GM23248 (cell line): ENCODE measurements at regions not wholly inside any gene's neighbourhood (a gene's known extent, or its start where the extent isn't known, plus 50 kb on each side); places are given as distances from the start of the nearest gene placed in this dataset.

ENCODE experiments used
- DNase-seq: peaks from one replicate; pipeline ENCODE4 v3.0.0-alpha.2; 2015
- H2AFZ ChIP-seq: fragments of 200-600 bp; sonication (generic); 2 replicates; pipeline ENCODE4 v1.6.1; 2016; ENCODE audit warnings: antibody characterized with exemption
- H3F3A ChIP-seq: fragments of 200-600 bp; sonication (generic); 2 replicates; pipeline ENCODE4 v1.6.1; 2016; ENCODE audit warnings: mild to moderate bottlenecking, antibody characterized with exemption, mixed run types; ENCODE audit not compliant: insufficient read depth
- H3K27ac ChIP-seq: fragments of 200-600 bp; sonication (generic); 2 replicates; pipeline ENCODE4 v1.5.1; 2016; ENCODE audit warnings: mild to moderate bottlenecking
- H3K27me3 ChIP-seq: fragments of 200-600 bp; sonication (generic); replicated peaks from 2 replicates; pipeline ENCODE4 v1.6.1; 2016; ENCODE audit warnings: mild to moderate bottlenecking; ENCODE audit not compliant: insufficient read depth
- H3K36me3 ChIP-seq: fragments of 200-600 bp; sonication (generic); 2 replicates; pipeline ENCODE4 v1.6.1; 2016; ENCODE audit warnings: low read depth, mild to moderate bottlenecking
- H3K4me1 ChIP-seq: fragments of 200-600 bp; sonication (generic); 2 replicates; pipeline ENCODE4 v1.6.1; 2016; ENCODE audit warnings: mild to moderate bottlenecking; ENCODE audit not compliant: insufficient read depth
- H3K4me2 ChIP-seq: fragments of 200-600 bp; sonication (generic); one replicate; pipeline ENCODE4 v1.6.1; 2016; ENCODE audit warnings: mild to moderate bottlenecking; ENCODE audit not compliant: unreplicated experiment
- H3K4me3 ChIP-seq: fragments of 200-600 bp; sonication (generic); 2 replicates; pipeline ENCODE4 v1.5.1; 2016; ENCODE audit warnings: mild to moderate bottlenecking
- H3K79me2 ChIP-seq: fragments of 200-600 bp; sonication (generic); 2 replicates; pipeline ENCODE4 v1.6.1; 2016; ENCODE audit warnings: mild to moderate bottlenecking; ENCODE audit not compliant: insufficient read depth
- H3K9ac ChIP-seq: fragments of 200-600 bp; sonication (generic); 2 replicates; pipeline ENCODE4 v1.6.1; 2016; ENCODE audit warnings: mild to moderate bottlenecking
- H3K9me2 ChIP-seq: fragments of 200-600 bp; sonication (generic); 2 replicates; pipeline ENCODE4 v1.6.1; 2016; ENCODE audit warnings: mixed run types, mild to moderate bottlenecking, moderate library complexity; ENCODE audit not compliant: insufficient read depth
- H3K9me3 ChIP-seq: fragments of 200-600 bp; sonication (generic); one replicate; pipeline ENCODE4 v1.6.1; 2017; ENCODE audit warnings: low read depth
- H4K20me1 ChIP-seq: fragments of 200-600 bp; sonication (generic); 2 replicates; pipeline ENCODE4 v1.6.0; 2016; ENCODE audit not compliant: insufficient read depth
- EZH2 ChIP-seq: fragments of 200-600 bp; sonication (generic); IDR thresholded peaks from 2 replicates; pipeline ENCODE4 v1.6.1; 2018; ENCODE audit warnings: antibody characterized with exemption, mild to moderate bottlenecking; ENCODE audit not compliant: insufficient read depth, poor library complexity, severe bottlenecking
- EZH2phosphoT487 ChIP-seq: fragments of 200-600 bp; sonication (generic); IDR thresholded peaks from 2 replicates; pipeline ENCODE4 v1.6.1; 2018; ENCODE audit warnings: antibody characterized with exemption, moderate library complexity, mild to moderate bottlenecking, low read depth; ENCODE audit not compliant: insufficient read depth
- WGBS, 2 experiments: methylation state at CpG; one replicate each; pipeline ENCODE4 v1.1.6; 2015 to 2017; ENCODE audit warnings: low lambda C conversion rate in 2 of 2, low coverage in 1 of 2; ENCODE audit errors: missing lambda C conversion rate in 2 of 2; 5-methylcytosine and 5-hydroxymethylcytosine counted together
- in situ Hi-C: fragments of 300-500 bp; cut with MboI; formaldehyde crosslinking; loops from 2 replicates; pipeline ENCODE4 v1.15.0; 2020

DNA sequence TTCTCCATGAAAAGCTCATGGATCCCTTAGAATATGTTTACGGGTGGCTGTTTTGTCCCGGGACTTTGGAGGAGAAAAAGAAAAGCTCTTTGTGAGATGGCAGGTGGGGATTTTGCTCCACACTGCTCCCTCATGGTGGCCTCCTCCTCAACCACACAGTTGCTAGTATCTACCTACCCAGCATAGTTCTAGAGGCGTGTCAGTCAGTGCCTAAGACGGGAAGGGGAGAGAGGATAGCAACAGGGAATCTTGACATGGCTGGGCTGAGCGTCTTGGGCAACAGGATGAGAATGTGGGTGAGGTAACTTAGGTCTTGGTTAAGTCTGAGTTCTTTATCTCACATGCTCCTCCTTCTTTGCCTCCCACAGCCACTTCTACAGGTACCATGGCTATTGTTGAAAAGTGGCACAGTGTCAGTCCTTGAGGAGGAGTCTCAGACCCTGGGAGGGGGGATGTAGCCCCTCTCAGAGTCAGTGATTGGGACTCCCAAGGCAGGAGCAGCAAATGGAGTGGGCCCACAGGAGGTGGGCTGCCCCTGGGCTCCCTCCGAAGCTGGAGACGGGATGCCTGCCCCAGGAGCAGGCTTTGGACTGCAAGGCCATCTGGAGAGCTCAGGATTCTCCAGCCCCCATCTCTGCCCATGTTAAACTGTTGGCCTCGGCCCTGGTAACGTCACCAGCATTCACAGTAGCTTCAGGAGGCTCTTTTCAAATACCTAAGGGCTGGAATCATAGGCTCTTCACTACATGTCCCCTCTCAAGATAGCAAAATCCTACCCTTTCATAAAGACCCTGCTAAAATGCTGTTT is 75.4 kb downstream of the TENT5C start:
- Histone ChIP-seq H3K79me2 (no peaks in the 10 kb centered on the region), H3K27ac (no peak overlapping the region), H3K9me3 (no peaks in the 10 kb centered on the region), H3F3A (peaks cover 7% of the 10 kb centered on the region; the same call in 1 of the 2 replicates), H4K20me1 (no peaks in the 10 kb centered on the region), H3K4me1 (peaks cover 17% of the 10 kb centered on the region), H3K27me3 (no peaks in the 10 kb centered on the region), H3K4me2 (no peak overlapping the region), H2AFZ (no peak overlapping the region), H3K36me3 (no peaks in the 10 kb centered on the region), H3K9ac (no peak overlapping the region), H3K9me2 (no peaks in the 10 kb centered on the region), H3K4me3 (no peak overlapping the region)
- TF ChIP-seq EZH2 (no peak), EZH2phosphoT487 (no peak)
- 91% methylated on average over 9 of the region's 9 CpGs for WGBS, 2 experiments
- in situ Hi-C loops: no loop called here
- DNase-seq: no peak

- no peaks in the 10 kb centered on the region for H3K36me3 ChIP-seq
- peaks cover 7% of the 10 kb centered on the region; the same call in 1 of the 2 replicates for H3F3A ChIP-seq
- no peak for DNase-seq
- in situ Hi-C loops: no loop called here
- TF ChIP-seq EZH2 (no peak), EZH2phosphoT487 (no peak)
- H3K79me2 ChIP-seq: no peaks in the 10 kb centered on the region
- no peak overlapping the region for H3K4me2 ChIP-seq
- H3K27ac ChIP-seq: no peak overlapping the region
- H3K4me3 ChIP-seq: no peak overlapping the region
- no peaks in the 10 kb centered on the region for H3K9me2 ChIP-seq
- H3K9ac ChIP-seq: no peak overlapping the region
- WGBS, 2 experiments: 85 to 88% methylated on average over 3 of the region's 3 CpGs
- H4K20me1 ChIP-seq: no peaks in the 10 kb centered on the region
- no peak overlapping the region for H2AFZ ChIP-seq
- H3K27me3 ChIP-seq: no peaks in the 10 kb centered on the region
- H3K9me3 ChIP-seq: no peaks in the 10 kb centered on the region
- H3K4me1 ChIP-seq: peaks cover 21% of the 10 kb centered on the region
These were observed 76.0 kb downstream of the TENT5C start for GRCh38 chr1:117681901-117682250.

- no peaks in the 10 kb centered on the region for H3K9me3 ChIP-seq
- H3K4me1 ChIP-seq: peaks cover 26% of the 10 kb centered on the region
- H3K79me2 ChIP-seq: no peaks in the 10 kb centered on the region
- 59 to 75% methylated on average over 4 of the region's 4 CpGs for WGBS, 2 experiments
- H2AFZ ChIP-seq: no peak overlapping the region
- H4K20me1 ChIP-seq: no peaks in the 10 kb centered on the region
- no peak overlapping the region for H3K9ac ChIP-seq
- no peaks in the 10 kb centered on the region for H3K9me2 ChIP-seq
- in situ Hi-C loops: no loop called here
- TF ChIP-seq EZH2 (no peak), EZH2phosphoT487 (no peak)
- no peak overlapping the region for H3K4me3 ChIP-seq
- H3K27me3 ChIP-seq: no peaks in the 10 kb centered on the region
- no peak overlapping the region for H3K27ac ChIP-seq
- peaks cover 7% of the 10 kb centered on the region; the same call in 1 of the 2 replicates for H3F3A ChIP-seq
- H3K36me3 ChIP-seq: no peaks in the 10 kb centered on the region
- DNase-seq: no peak
- no peak overlapping the region for H3K4me2 ChIP-seq
These were observed 76.5 kb downstream of the TENT5C start for GRCh38 chr1:117682372-117682771.

GRCh38 chr1:117683571-117684285 is 77.9 kb downstream of the TENT5C start:
- Histone ChIP-seq H3K4me3 (no peak overlapping the region), H3K4me1 (peaks cover 26% of the 10 kb centered on the region), H3F3A (peaks cover 7% of the 10 kb centered on the region; the same call in 1 of the 2 replicates), H3K9me3 (no peaks in the 10 kb centered on the region), H3K27me3 (no peaks in the 10 kb centered on the region), H2AFZ (no peak overlapping the region), H3K4me2 (no peak overlapping the region), H3K27ac (no peak overlapping the region), H4K20me1 (no peaks in the 10 kb centered on the region), H3K79me2 (no peaks in the 10 kb centered on the region), H3K9ac (no peak overlapping the region), H3K36me3 (no peaks in the 10 kb centered on the region), H3K9me2 (no peaks in the 10 kb centered on the region)
- TF ChIP-seq EZH2phosphoT487: no peak
- TF ChIP-seq EZH2: no peak
- in situ Hi-C loops: no loop called here
- peak; percentile 61 for DNase-seq
- WGBS, 2 experiments: 84 to 90% methylated on average over 6 of the region's 6 CpGs
